GM12878 (cell line): ENCODE measurements at regions not wholly inside any gene's neighbourhood (a gene's known extent, or its start where the extent isn't known, plus 50 kb on each side); places are given as distances from the start of the nearest gene placed in this dataset.

Experiments used
- ATAC-seq: fragments of 200-7000 bp; cut with Tn5 transposase; 3 replicates; pipeline ENCODE4 v1.9.1; 2020; ENCODE audit warnings: mild to moderate bottlenecking, moderate library complexity
- BruUV-seq: library from RNA; stranded (reverse); fragments of 400-500 nt; replicated peaks from 2 replicates; lab custom pipeline; 2021; lab: Mats Ljungman, UMichigan
- CTCF ChIA-PET: fragments of 300-600 bp; sonication (Branson Sonifier 250); formaldehyde crosslinking; extraction: SDS; loops from one replicate; lab custom pipeline; 2021; ENCODE audit warnings: inconsistent platforms; lab: Yijun Ruan, JAX
- POLR2A ChIA-PET: fragments of 350-600 bp; formaldehyde crosslinking; extraction: SDS; loops from one replicate; lab custom pipeline; 2021; ENCODE audit warnings: inconsistent platforms; lab: Charles Lee
- RAD21 ChIA-PET: fragments of 300-600 bp; sonication (Branson Sonifier 250); formaldehyde crosslinking; loops from one replicate; lab custom pipeline; 2023; ENCODE audit warnings: antibody characterized with exemption; ENCODE audit not compliant: unreplicated experiment; lab: Charles Lee
- SMC1A ChIA-PET: fragments of 300-600 bp; sonication (Branson Sonifier 250); formaldehyde crosslinking; loops from one replicate; lab custom pipeline; 2023; ENCODE audit not compliant: unreplicated experiment, uncharacterized antibody; lab: Charles Lee
- DNase-seq: peaks from one replicate; pipeline ENCODE4 v3.0.0-alpha.2; 2011; ENCODE audit warnings: low read depth, low spot score
- FAIRE-seq: peaks from 3 replicates; lab custom pipeline; 2011; peaks lifted over from hg19 to GRCh38; lab: Jason Lieb, UNC
- H2AFZ ChIP-seq: 2 replicates; pipeline ENCODE4 v1.6.0; 2011; ENCODE audit warnings: low read depth, low read length, control low read depth; ENCODE audit not compliant: control insufficient read depth
- H3K27ac ChIP-seq: 2 replicates; pipeline ENCODE4 v1.5.1; 2011; ENCODE audit warnings: control low read depth; ENCODE audit not compliant: control insufficient read depth, insufficient read depth
- H3K27me3 ChIP-seq, 2 experiments: replicated peaks in 1 of 2; 2 replicates each; pipeline versions ENCODE4 v1.6.0 to v1.6.1; 2011; ENCODE audit warnings: low read length in 1 of 2; ENCODE audit not compliant: control insufficient read depth in 2 of 2, insufficient read depth in 2 of 2
- H3K36me3 ChIP-seq, 2 experiments: 2 replicates each; pipeline ENCODE4 v1.5.1; 2011; ENCODE audit warnings: low read length in 1 of 2; ENCODE audit not compliant: control insufficient read depth in 2 of 2, insufficient read depth in 2 of 2
- H3K4me1 ChIP-seq: 2 replicates; pipeline ENCODE4 v1.6.1; 2011; ENCODE audit warnings: mild to moderate bottlenecking, low read length, moderate library complexity, mixed read lengths; ENCODE audit not compliant: control insufficient read depth, insufficient read depth
- H3K4me2 ChIP-seq: 2 replicates; pipeline ENCODE4 v1.6.0; 2011; ENCODE audit warnings: control low read depth; ENCODE audit not compliant: control insufficient read depth, insufficient read depth
- H3K4me3 ChIP-seq: fragments of 200-600 bp; sonication (generic); 2 replicates; pipeline ENCODE4 v1.5.1; 2016
- H3K79me2 ChIP-seq: 2 replicates; pipeline ENCODE4 v1.6.0; 2011; ENCODE audit warnings: low read length; ENCODE audit not compliant: control insufficient read depth, insufficient read depth
- H3K9ac ChIP-seq: 2 replicates; pipeline ENCODE4 v1.8.0; 2011; ENCODE audit warnings: low read length, control low read depth, mixed read lengths; ENCODE audit not compliant: control insufficient read depth, insufficient read depth
- H3K9me3 ChIP-seq: replicated peaks from 3 replicates; pipeline ENCODE4 v1.5.1; 2011; ENCODE audit warnings: mild to moderate bottlenecking, low read length; ENCODE audit not compliant: control insufficient read depth, insufficient read depth
- H4K20me1 ChIP-seq: 2 replicates; pipeline ENCODE4 v1.6.0; 2011; ENCODE audit not compliant: control insufficient read depth, insufficient read depth
- BMI1 ChIP-seq: fragments of 450-650 bp; IDR thresholded peaks from 2 replicates; pipeline ENCODE4 v1.6.1; 2016; ENCODE audit warnings: mild to moderate bottlenecking, moderate library complexity, borderline replicate concordance
- CBX3 ChIP-seq: fragments of 200-600 bp; sonication (generic); IDR thresholded peaks from 2 replicates; pipeline ENCODE4 v1.6.1; 2016; ENCODE audit warnings: low read depth, borderline replicate concordance
- EGR1 ChIP-seq, 2 experiments: IDR thresholded peaks; 1 replicate in 1 of 2; 2 replicates in 1 of 2; pipeline ENCODE4 v1.6.1; 2011 to 2012; ENCODE audit warnings: low read depth in 2 of 2, low read length in 2 of 2, borderline replicate concordance in 1 of 2, mild to moderate bottlenecking in 1 of 2, moderate library complexity in 1 of 2
- EP300 ChIP-seq, 2 experiments: fragments of 150-350 bp in 1 of 2; IDR thresholded peaks; 2 replicates each; pipeline ENCODE4 v1.6.1; 2011 to 2012; ENCODE audit warnings: low read depth in 2 of 2, low read length in 2 of 2, borderline replicate concordance in 1 of 2, improper control_type of control experiment in 1 of 2, inconsistent platforms in 1 of 2; ENCODE audit not compliant: control insufficient read depth in 1 of 2
- ETV6 ChIP-seq, 2 experiments: fragments of 450-650 bp in 1 of 2; IDR thresholded peaks in 1 of 2; conservative IDR thresholded peaks in 1 of 2; 2 replicates each; pipeline ENCODE4 v1.6.1; 2014; ENCODE audit warnings: antibody characterized with exemption in 1 of 2, borderline replicate concordance in 1 of 2, low read depth in 1 of 2, mild to moderate bottlenecking in 1 of 2, moderate library complexity in 1 of 2
- MTA3 ChIP-seq: IDR thresholded peaks from 2 replicates; pipeline ENCODE4 v1.6.1; 2012; ENCODE audit warnings: low read length, inconsistent platforms, borderline replicate concordance
- NBN ChIP-seq: fragments of 450-650 bp; IDR thresholded peaks from 2 replicates; pipeline ENCODE4 v1.6.1; 2016
- NR2C1 ChIP-seq: fragments of 450-650 bp; IDR thresholded peaks from 2 replicates; pipeline ENCODE4 v1.6.1; 2017; ENCODE audit warnings: antibody characterized with exemption, mild to moderate bottlenecking, moderate library complexity
- POU2F2 ChIP-seq: IDR thresholded peaks from 3 replicates; pipeline ENCODE4 v1.6.1; 2011; ENCODE audit warnings: low read depth, mild to moderate bottlenecking, low read length, borderline replicate concordance
- RB1 ChIP-seq: fragments of 450-650 bp; formaldehyde crosslinking; IDR thresholded peaks from 2 replicates; pipeline ENCODE4 v1.6.1; 2017; ENCODE audit warnings: mild to moderate bottlenecking, borderline replicate concordance
- REST ChIP-seq: IDR thresholded peaks from 2 replicates; pipeline ENCODE4 v1.6.1; 2012; ENCODE audit warnings: mild to moderate bottlenecking, low read depth, low read length
- ZNF592 ChIP-seq: fragments of 450-650 bp; IDR thresholded peaks from 2 replicates; pipeline ENCODE4 v1.6.1; 2017; ENCODE audit warnings: mild to moderate bottlenecking, moderate library complexity
- ZNF687 ChIP-seq: fragments of 450-650 bp; IDR thresholded peaks from 2 replicates; pipeline ENCODE4 v1.6.1; 2017; ENCODE audit warnings: mild to moderate bottlenecking, moderate library complexity
- WGBS: methylation state at CpG from one replicate; pipeline ENCODE4 v1.1.6; 2016; ENCODE audit warnings: low lambda C conversion rate; ENCODE audit not compliant: insufficient replicate concordance, insufficient coverage; ENCODE audit errors: missing lambda C conversion rate; 5-methylcytosine and 5-hydroxymethylcytosine counted together
- in situ Hi-C: fragments of 300-500 bp; cut with MboI; formaldehyde crosslinking; loops from 9 replicates; pipeline ENCODE4 v1.14.3; 2018; ENCODE audit warnings: mixed read lengths
- intact Hi-C: fragments of 100-400 bp; cut with micrococcal nuclease; formaldehyde crosslinking; loops from one replicate; pipeline ENCODE4 v1.14.2; 2022; ENCODE audit not compliant: unreplicated experiment

GRCh38 chr13:22082030-22082429 lies 411.2 kb downstream of the FGF9 start:
- no peak for DNase-seq
- WGBS = 50% methylated on average over 2 of the region's 2 CpGs
- FAIRE-seq = no peak
- in situ Hi-C loops = no loop called here
- Histone ChIP-seq H3K4me3 (no peak overlapping the region), H3K27ac (no peak overlapping the region), H3K9me3 (no peaks in the 10 kb centered on the region), H2AFZ (no peak overlapping the region), H3K4me1 (no peaks in the 10 kb centered on the region), H3K79me2 (no peaks in the 10 kb centered on the region), H3K27me3 (no peaks in the 10 kb centered on the region), H3K36me3 (no peaks in the 10 kb centered on the region), H3K9ac (no peak overlapping the region), H3K4me2 (no peak overlapping the region), H4K20me1 (no peaks in the 10 kb centered on the region)
- SMC1A ChIA-PET = interaction anchor here (0.9 to 1.1 kb wide), 2 partner anchors 26 to 87 kb away, joined by 3 read pairs; no protein-coding TSS in a partner anchor
- no TSS peak for BruUV-seq
- POLR2A ChIA-PET = no interaction called here
- no peak for ATAC-seq
- RAD21 ChIA-PET = no interaction called here
- CTCF ChIA-PET = no interaction called here
- intact Hi-C loops = no loop called here
- TF ChIP-seq BMI1 = no peak
- no peak for TF ChIP-seq MTA3
- no peak for TF ChIP-seq EP300 (IDR thresholded peaks at IDR 0.05; ENCODE audit: borderline replicate concordance in 1 of 2, control insufficient read depth in 1 of 2, low read depth in 2 of 2, low read length in 2 of 2)
- no peak for TF ChIP-seq ZNF687
- TF ChIP-seq EGR1 (IDR thresholded peaks at IDR 0.05; ENCODE audit: borderline replicate concordance in 1 of 2, low read depth in 2 of 2, low read length in 2 of 2) = no peak
- no peak for TF ChIP-seq CBX3
- TF ChIP-seq POU2F2 = no peak
- no peak for TF ChIP-seq NBN
- TF ChIP-seq ZNF592 = no peak
- no peak for TF ChIP-seq RB1
- TF ChIP-seq NR2C1 = no peak
- no peak for TF ChIP-seq ETV6 (conservative IDR thresholded peaks at IDR 0.05 in 1 of 2, IDR thresholded peaks at IDR 0.05 in 1 of 2; ENCODE audit: borderline replicate concordance in 1 of 2, low read depth in 1 of 2)
- no peak for TF ChIP-seq REST
